Skeletal muscle tissue (tissue), 3 donors: ENCODE measurements at regions not wholly inside any gene's neighbourhood (a gene's known extent, or its start where the extent isn't known, plus 50 kb on each side); places are given as distances from the start of the nearest gene placed in this dataset.
"Not testable (repeated sequence)": the region's sequence is repeated elsewhere in the genome, so short reads cannot be mapped to it uniquely, and the experiment has no call there.

Source experiments
- H3K27ac ChIP-seq: one replicate; pipeline ENCODE4 v1.7.0; 2013; ENCODE audit warnings: mild to moderate bottlenecking, low read depth, low read length, inconsistent platforms
- H3K27me3 ChIP-seq, 3 donors: one replicate each; pipeline ENCODE4 v1.7.0; 2013; ENCODE audit warnings: low read length in 3 of 3; ENCODE audit not compliant: control insufficient read depth in 3 of 3, insufficient read depth in 3 of 3
- H3K36me3 ChIP-seq, 3 donors: one replicate each; pipeline ENCODE4 v1.7.0; 2013; ENCODE audit warnings: low read length in 3 of 3; ENCODE audit not compliant: control insufficient read depth in 3 of 3, insufficient read depth in 3 of 3
- H3K4me1 ChIP-seq, 3 donors: one replicate each; pipeline ENCODE4 v1.7.0; 2013; ENCODE audit warnings: low read length in 3 of 3, mild to moderate bottlenecking in 3 of 3; ENCODE audit not compliant: control insufficient read depth in 3 of 3, insufficient read depth in 3 of 3
- H3K4me3 ChIP-seq, 3 donors: one replicate each; pipeline ENCODE4 v1.7.0; 2013; ENCODE audit warnings: low read length in 3 of 3
- H3K9ac ChIP-seq, 3 donors: one replicate each; pipeline ENCODE4 v1.7.0; 2013; ENCODE audit warnings: low read length in 3 of 3, mild to moderate bottlenecking in 3 of 3, moderate library complexity in 2 of 3, low read depth in 1 of 3
- H3K9me3 ChIP-seq, 3 donors: one replicate each; pipeline ENCODE4 v1.7.0; 2013; ENCODE audit warnings: low read length in 3 of 3; ENCODE audit not compliant: control insufficient read depth in 3 of 3
- donor health status: Osteomylitis.

GRCh38 chr2:89198026-89198425, 506.6 kb downstream of the RPIA start:
- not testable (repeated sequence) for H3K27me3 ChIP-seq, H3K36me3 ChIP-seq, H3K9ac ChIP-seq, H3K4me3 ChIP-seq, H3K27ac ChIP-seq, H3K4me1 ChIP-seq, H3K9me3 ChIP-seq

GRCh38 chr2:89199453-89200246, 508.2 kb downstream of the RPIA start:
- H3K9ac ChIP-seq, H3K4me1 ChIP-seq, H3K4me3 ChIP-seq, H3K9me3 ChIP-seq, H3K27ac ChIP-seq, H3K27me3 ChIP-seq, H3K36me3 ChIP-seq: not testable (repeated sequence)

- not testable (repeated sequence) for H3K36me3 ChIP-seq, H3K27ac ChIP-seq, H3K9me3 ChIP-seq, H3K27me3 ChIP-seq, H3K9ac ChIP-seq, H3K4me3 ChIP-seq, H3K4me1 ChIP-seq
Observed at GRCh38 chr2:89200247-89200527, 508.7 kb downstream of the RPIA start.

GRCh38 chr2:89202518-89202917, 511.0 kb downstream of the RPIA start:
- not testable (repeated sequence) for H3K4me3 ChIP-seq, H3K9me3 ChIP-seq, H3K9ac ChIP-seq, H3K36me3 ChIP-seq, H3K4me1 ChIP-seq, H3K27ac ChIP-seq, H3K27me3 ChIP-seq

- H3K27me3 ChIP-seq, H3K27ac ChIP-seq, H3K9ac ChIP-seq, H3K9me3 ChIP-seq, H3K4me3 ChIP-seq, H3K4me1 ChIP-seq, H3K36me3 ChIP-seq: not testable (repeated sequence)
Observed at GRCh38 chr2:89205153-89205552, 513.7 kb downstream of the RPIA start.

- H3K9ac ChIP-seq, H3K4me1 ChIP-seq, H3K4me3 ChIP-seq, H3K27ac ChIP-seq, H3K9me3 ChIP-seq, H3K36me3 ChIP-seq, H3K27me3 ChIP-seq: not testable (repeated sequence)
Observed at GRCh38 chr2:89208144-89208932, 516.9 kb downstream of the RPIA start.

GRCh38 chr2:89213151-89213550, 521.7 kb downstream of the RPIA start:
- not testable (repeated sequence) for H3K27ac ChIP-seq, H3K9me3 ChIP-seq, H3K36me3 ChIP-seq, H3K27me3 ChIP-seq, H3K4me1 ChIP-seq, H3K4me3 ChIP-seq, H3K9ac ChIP-seq

- H3K27ac ChIP-seq, H3K9ac ChIP-seq, H3K36me3 ChIP-seq, H3K4me3 ChIP-seq, H3K27me3 ChIP-seq, H3K9me3 ChIP-seq, H3K4me1 ChIP-seq: not testable (repeated sequence)
Observed at GRCh38 chr2:89213811-89214210, 522.3 kb downstream of the RPIA start.

- not testable (repeated sequence) for H3K4me1 ChIP-seq, H3K27me3 ChIP-seq, H3K27ac ChIP-seq, H3K36me3 ChIP-seq, H3K4me3 ChIP-seq, H3K9ac ChIP-seq, H3K9me3 ChIP-seq
Observed at GRCh38 chr2:89221474-89221873, 530.0 kb downstream of the RPIA start.

- not testable (repeated sequence) for H3K27ac ChIP-seq, H3K4me1 ChIP-seq, H3K4me3 ChIP-seq, H3K9ac ChIP-seq, H3K36me3 ChIP-seq, H3K9me3 ChIP-seq, H3K27me3 ChIP-seq
Observed at GRCh38 chr2:89222063-89222732, 530.7 kb downstream of the RPIA start.
